GM12873 (cell line): ENCODE measurements at regions not wholly inside any gene's neighbourhood (a gene's known extent, or its start where the extent isn't known, plus 50 kb on each side); places are given as distances from the start of the nearest gene placed in this dataset.

Experiments
- TF ChIP-seq, protein P1 (sequence below): IDR thresholded peaks from 2 replicates; pipeline ENCODE4 v1.5.1; 2012; ENCODE audit warnings: low read depth, mild to moderate bottlenecking, moderate library complexity, low read length, control low read depth; ENCODE audit not compliant: insufficient read depth; ENCODE audit errors: missing control alignments

DNA sequence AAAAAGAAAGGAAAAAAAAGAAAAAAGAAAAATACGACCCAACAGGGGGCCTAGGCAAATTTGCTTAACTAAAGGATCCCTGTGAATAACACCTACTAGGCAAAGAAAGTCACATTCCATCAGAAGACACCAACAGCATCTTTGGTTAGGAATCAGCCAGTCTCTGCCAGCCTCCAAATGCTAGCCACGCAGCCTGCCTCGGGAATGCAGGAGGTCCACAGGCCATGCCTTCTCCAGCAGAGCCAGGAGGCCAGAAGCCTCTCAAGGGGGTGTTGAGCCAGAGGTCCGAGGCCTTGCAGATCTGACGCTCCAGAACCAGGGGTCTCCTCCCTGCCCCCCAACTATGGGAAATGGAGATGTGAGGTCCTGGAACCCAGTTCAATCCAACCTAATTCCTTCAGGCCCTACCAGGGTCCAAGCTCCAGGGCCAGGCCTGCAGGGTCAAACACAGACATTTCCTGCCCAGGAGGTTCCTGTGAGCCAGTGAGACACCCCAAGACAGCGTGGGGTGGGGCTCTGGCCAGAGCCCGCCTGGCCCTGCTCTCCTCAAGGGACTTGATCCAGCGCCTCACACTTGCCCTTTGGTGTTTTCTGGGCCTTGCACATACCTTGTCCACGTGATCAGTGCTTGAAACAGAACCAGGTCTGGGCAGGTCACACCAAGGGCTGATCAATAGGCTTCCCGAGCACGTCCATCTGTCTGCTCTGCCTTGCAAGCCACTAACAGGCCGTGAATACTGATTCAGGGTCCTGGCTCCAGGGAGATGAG is 289.6 kb upstream of the ID2 start:
- TF ChIP-seq, protein P1, sequence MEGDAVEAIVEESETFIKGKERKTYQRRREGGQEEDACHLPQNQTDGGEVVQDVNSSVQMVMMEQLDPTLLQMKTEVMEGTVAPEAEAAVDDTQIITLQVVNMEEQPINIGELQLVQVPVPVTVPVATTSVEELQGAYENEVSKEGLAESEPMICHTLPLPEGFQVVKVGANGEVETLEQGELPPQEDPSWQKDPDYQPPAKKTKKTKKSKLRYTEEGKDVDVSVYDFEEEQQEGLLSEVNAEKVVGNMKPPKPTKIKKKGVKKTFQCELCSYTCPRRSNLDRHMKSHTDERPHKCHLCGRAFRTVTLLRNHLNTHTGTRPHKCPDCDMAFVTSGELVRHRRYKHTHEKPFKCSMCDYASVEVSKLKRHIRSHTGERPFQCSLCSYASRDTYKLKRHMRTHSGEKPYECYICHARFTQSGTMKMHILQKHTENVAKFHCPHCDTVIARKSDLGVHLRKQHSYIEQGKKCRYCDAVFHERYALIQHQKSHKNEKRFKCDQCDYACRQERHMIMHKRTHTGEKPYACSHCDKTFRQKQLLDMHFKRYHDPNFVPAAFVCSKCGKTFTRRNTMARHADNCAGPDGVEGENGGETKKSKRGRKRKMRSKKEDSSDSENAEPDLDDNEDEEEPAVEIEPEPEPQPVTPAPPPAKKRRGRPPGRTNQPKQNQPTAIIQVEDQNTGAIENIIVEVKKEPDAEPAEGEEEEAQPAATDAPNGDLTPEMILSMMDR = no peak

DNA sequence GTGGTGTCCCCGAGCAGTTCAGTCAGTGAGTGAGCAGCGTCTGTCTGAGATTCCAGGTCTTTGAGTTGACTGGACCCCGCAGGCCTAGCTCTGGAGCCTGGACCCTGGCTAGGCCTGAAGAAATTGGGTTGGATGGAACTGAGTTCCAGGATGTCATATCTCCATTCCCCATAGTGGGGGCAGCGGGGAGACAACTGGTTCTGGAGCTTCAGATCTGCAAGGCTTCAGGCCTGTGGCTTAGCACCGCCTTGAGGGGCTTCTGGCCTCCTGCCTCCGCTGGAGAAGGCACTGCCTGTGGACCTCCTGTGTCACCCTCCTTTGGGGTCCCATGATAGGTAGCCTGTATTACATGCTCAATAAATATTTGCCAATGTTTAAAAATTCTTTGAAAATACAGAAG is 288.4 kb upstream of the ID2 start:
- TF ChIP-seq, protein P1 = no peak

DNA sequence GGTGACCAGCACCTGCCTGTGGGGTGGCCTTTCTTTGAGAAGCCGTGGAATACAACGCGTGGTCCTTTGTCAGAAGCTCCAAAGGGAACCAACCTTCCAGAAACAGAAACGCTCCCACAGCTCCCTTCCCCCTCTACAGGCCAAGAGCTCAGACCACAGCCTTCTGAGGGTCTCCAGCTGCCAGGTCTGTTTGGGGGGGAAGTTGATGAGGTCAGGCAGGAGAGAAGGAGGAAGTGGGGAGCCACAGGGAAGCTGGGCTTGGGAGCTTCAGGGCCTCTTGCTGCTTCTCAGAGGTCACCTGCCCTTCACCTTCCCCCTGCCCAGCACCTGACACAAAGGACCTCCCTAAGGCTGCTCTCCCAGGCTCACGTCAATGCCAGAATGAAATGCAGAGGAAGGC is 287.7 kb upstream of the ID2 start:
- TF ChIP-seq, protein P1 = no peak

DNA sequence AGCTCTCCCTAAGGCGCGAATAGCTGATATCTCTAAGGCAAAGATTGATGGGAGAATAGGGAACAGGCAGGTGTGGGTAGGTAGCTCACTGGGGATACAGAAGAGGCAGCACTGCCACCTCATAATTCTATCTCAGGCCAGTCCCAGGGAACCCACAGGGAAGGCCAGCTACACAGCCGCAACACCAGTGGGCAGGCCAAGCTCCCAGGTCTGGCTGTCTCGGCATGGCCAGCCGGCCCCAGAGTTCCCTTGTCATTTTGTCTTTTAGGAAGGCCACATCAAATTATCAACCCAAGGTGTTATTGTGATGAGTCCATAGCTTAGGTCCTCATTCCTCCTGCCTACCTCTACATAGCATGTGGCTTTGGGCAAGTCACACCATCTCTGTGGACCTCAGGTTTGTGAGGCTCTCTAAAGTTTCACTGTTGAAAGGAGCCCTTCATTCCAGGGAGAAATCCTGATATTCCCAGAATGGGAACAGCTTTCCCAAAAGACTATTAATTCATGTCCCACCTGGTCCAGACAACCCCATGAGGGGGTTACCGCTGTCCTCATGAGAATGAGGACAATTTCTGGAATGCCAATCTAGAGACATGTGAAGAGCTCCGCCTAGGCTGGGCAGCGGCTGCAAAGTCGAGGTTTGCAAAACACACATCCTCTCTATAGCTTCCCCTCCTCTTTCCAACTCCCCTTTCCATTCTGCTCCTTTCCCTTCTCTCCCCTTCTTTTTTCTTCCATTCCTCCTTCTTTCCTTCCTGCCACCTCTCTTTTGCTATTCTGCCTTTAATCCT is 287.1 kb upstream of the ID2 start:
- TF ChIP-seq, protein P1 = no peak

DNA sequence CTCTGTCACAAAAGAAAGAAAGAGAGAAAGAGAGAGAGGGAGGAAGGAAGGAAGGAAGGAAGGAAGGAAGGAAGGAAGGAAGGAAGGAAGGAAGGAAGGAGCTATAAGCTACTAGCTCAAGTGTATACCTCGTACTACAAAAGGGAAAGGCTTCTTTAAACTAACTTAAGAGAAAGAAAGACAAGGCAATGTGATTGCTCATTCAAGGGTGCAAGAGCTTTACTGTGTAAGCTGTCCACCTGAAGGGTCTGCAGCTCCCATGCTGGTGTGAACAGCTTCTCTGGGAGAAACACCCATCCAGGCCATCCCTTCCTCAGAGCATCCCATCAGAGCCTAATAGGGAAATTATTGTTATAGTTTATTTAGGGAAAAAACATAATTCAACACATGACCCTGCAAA is 286.1 kb upstream of the ID2 start:
- TF ChIP-seq, protein P1 = no peak

DNA sequence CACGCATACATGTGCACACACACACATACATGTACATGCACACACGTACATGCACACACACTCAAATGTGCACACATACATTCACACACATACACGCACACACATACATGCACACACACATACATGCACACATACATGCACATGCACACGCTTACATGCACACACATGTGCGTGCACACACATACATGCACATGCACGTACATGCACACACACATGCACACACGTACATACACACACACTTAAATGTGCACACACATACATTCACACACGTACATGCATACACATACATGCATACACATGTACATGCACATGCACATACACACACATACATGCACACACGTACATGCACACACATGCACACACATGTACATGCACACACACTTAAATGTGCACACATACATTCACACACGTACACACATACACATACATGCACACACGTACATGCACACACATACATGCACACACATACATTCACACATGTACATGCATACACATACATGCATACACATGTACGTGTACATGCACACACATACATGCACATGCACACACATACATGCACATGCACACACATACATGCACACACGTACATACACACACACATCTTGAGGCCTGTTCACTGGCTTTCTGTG is 283.7 kb upstream of the ID2 start:
- TF ChIP-seq, protein P1 = no peak

DNA sequence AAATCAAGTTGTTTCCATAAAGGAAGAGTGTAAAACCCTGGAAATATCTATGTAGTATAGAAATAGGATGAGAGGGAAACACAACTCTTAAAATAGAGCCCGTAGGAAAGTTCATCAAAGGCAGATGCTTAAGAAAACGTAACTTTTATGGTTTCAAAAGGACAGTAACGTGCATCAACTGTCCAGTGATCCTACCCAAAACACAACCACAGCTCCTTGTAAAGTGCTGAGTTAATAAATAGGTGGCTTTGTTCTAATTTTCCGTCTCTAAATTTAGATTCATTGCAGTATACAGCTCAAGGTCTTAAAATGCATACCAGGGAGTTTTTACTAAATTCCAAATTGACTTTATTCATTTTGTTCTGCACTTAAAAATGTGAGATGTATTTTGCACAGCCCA is 282.1 kb upstream of the ID2 start:
- TF ChIP-seq, protein P1 = no peak
